ENCODE measurements at regions not wholly inside any gene's neighbourhood (a gene's known extent, or its start where the extent isn't known, plus 50 kb on each side); places are given as distances from the start of the nearest gene placed in this dataset.
A peak's percentile ranks its signal among the peaks of the same experiment; 100 is the strongest.
"Not testable (repeated sequence)": the region's sequence is repeated elsewhere in the genome, so short reads cannot be mapped to it uniquely, and the experiment has no call there.

DNA sequence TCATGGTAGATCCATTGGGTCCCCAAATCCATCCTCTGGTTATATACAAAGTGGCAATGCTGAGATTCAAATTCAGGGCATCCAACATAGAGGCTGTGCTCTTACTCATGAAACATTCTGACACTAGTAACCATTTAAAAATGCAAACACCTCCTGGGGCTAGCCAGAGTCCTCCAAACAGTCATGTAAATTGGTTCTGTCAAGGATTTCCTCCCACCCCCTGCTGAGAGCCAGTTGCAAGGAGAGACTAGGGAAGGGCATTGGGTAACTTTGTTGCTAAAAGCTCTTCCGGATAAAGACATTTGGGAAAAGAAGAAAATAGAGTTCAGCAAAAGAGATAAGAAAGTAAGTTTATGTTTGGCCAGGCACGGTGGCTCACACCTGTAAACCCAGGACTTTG, 58.3 kb downstream of the ART5 start:
- peak; percentile 42 for DNase-seq (ENCODE audit: low read depth, low spot score)
- not testable (repeated sequence) for H3K9me3 ChIP-seq (ENCODE audit: low read depth, low read length); H3K9ac ChIP-seq (ENCODE audit: insufficient read length); H3K36me3 ChIP-seq (ENCODE audit: insufficient read depth, low read length); H3K27ac ChIP-seq
- peak overlapping the region; percentile 36 for H3K4me3 ChIP-seq

DNA sequence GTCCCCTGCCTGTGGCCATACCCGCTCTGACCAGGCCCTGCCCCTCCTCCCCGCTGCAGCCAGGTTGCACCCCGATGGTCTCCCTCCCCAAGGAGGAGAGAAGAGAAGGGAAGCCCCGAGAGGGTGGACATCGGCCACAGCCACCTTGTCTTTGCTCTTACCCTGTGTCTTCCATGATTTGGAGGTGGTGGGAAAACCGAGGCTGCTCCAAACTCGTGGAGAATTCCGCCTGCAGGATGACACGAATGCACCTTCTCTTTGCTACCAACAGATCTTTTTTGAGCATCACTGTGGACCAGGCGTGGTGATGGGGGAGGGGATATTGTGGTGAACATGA, 60.4 kb downstream of the ART5 start:
- not testable (repeated sequence) for DNase-seq (ENCODE audit: low read depth, low spot score); H3K36me3 ChIP-seq (ENCODE audit: insufficient read depth, low read length); H3K27ac ChIP-seq; H3K9ac ChIP-seq (ENCODE audit: insufficient read length); H3K4me3 ChIP-seq; H3K9me3 ChIP-seq (ENCODE audit: low read depth, low read length)

DNA sequence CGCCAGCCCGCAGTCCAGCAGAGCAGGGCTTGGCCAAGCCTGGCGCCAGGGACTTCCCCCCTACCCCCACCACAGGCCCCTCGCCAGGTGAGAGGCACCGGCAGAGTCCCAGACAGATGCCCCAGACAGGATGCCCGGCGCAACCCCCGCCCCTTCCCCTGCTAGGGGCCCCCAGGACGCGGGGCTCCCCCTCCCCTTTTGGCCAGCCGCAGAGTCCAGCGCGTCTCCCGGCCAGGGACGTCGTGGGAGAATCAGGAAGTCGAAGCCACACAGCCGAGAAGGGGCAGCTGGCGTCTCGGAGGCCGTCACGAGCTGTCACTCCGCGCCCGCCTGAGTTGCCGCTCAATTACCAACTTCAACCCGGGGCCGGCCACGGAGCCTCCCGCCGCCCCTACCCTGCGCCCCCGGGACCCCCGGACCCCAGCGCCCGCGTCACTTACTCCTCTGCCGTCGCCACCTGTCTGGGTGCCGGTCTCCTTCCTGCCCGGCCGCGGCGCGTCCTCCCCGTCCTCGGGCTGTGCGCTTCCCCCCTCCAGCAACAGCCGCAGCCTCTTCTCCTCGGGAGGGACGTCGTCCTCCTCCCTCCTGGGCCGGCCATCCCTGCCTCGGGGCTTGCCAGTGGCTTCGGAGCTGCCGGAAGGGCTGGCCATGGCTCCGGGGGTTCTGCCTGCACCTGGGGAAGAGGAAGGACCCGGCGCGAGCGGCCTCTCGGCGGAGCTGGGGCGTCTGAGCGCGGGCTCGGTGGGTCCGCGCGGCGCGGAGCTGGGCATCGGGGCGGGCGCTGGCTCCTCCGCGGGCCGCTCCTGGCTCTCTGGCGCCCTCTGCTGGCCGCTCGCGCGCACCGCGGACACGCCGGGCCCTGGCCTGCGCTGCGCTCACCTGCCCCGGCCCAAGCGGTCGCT, 61.1 kb downstream of the ART5 start:
- H3K9ac ChIP-seq (ENCODE audit: insufficient read length); H3K9me3 ChIP-seq (ENCODE audit: low read depth, low read length); H3K27ac ChIP-seq; DNase-seq (ENCODE audit: low read depth, low spot score); H3K36me3 ChIP-seq (ENCODE audit: insufficient read depth, low read length): not testable (repeated sequence)
- H3K4me3 ChIP-seq, result peak overlapping the region; percentile 43; the same call in 1 of the 2 replicates

DNA sequence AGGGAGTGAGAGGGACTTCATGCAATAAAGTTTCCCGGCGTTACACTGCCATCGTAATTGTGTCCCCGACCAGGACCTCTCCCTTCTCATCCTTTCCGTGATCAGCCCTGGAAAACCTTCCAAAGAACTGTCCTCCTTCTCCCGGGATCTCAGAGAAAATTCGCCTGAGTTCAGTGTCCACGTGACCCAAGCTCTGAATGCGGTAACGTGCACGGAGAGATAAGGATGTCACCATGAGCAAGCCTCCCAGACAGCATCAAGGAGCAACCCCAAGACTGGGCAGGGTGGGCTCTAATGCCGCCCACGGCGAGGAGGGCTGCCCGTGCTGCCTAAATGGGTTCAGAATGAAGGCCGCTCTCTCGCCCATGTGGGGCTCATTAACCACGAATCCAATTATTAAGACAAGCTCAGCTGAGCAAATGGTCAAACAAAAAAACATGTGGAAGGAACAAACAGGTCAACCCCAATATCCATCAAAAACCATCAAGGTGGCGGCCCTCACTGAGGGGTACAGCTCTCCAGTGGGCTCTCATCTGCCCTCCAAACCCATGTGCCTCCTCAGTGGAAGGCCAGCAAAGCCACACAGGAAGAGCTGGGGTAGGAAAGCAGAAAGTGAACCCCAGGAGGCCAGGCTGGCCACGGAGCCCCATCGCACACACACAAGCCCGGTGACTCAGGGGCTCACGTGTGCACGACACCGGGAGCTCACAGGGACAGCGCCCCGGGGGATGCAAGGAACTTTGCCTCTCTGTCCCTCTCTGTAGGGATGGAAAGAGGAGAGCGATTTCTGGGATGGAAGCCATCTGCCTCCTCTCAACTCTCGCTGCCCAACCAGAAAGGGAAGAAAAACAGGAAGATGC, 62.0 kb downstream of the ART5 start:
- H3K27ac ChIP-seq; H3K9me3 ChIP-seq (ENCODE audit: low read depth, low read length); H3K36me3 ChIP-seq (ENCODE audit: insufficient read depth, low read length); H3K9ac ChIP-seq (ENCODE audit: insufficient read length); DNase-seq (ENCODE audit: low read depth, low spot score); H3K4me3 ChIP-seq: not testable (repeated sequence)

DNA sequence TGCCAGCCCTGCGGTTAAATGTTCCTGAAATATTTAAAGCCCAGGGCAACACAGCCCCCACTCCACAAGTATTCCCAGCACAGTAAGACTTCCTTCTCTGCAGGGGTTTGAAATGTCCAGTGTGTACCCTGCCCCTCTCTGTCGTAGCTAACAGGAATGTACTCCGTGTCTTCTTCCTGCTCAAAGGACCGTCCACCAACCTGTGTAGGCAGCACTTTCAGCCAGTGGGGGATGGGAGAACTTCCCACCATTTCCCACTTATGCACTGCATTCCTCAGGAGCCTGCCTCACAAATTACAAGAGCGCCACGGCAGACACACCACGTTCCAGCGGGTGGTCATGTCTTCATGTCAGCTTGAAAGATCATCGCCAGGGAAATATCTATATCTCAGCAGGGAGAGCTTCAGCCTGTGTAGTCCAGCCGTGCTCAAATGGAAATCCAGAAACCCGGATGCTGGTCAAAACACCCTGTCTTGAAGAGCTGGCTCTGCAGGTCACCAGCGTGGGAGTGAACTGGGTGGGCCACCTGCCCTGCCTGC, 65.7 kb downstream of the ART5 start:
- H3K4me3 ChIP-seq; DNase-seq (ENCODE audit: low read depth, low spot score); H3K9ac ChIP-seq (ENCODE audit: insufficient read length); H3K27ac ChIP-seq; H3K9me3 ChIP-seq (ENCODE audit: low read depth, low read length); H3K36me3 ChIP-seq (ENCODE audit: insufficient read depth, low read length): not testable (repeated sequence)

DNA sequence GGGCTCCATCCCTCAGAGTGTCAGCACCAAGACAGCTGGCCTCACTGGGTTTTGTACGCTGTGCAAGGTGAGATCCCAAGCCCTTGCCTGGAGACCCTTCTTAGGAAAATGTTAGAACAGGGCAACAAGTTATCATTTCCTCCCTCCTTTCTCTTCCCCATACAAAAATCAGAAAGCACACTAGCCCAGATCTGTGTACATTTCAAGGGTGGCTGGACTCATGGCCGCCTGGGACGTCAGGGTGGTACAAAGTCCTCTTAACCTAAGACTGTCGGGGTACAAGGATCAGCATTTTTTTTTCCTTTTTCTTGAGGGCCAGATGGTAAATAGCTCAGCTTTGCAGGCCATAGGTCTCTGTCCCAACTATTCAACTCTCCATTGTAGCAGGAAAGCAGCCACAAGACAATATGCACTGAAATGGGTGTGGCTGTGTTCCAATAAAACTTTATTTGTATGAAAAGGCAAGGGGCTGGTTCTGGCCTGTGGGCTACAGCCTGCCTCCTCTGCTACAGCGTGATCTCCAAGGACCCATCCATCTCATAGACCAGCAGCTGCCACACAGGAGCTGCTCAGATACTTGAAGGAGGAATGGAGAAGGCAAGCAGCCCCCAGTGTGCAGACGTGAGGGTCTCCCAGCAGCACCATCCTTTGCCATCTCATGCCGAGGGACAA, 68.7 kb downstream of the ART5 start:
- H3K27ac ChIP-seq; H3K4me3 ChIP-seq; H3K9ac ChIP-seq (ENCODE audit: insufficient read length); H3K36me3 ChIP-seq (ENCODE audit: insufficient read depth, low read length); DNase-seq (ENCODE audit: low read depth, low spot score); H3K9me3 ChIP-seq (ENCODE audit: low read depth, low read length): not testable (repeated sequence)

DNA sequence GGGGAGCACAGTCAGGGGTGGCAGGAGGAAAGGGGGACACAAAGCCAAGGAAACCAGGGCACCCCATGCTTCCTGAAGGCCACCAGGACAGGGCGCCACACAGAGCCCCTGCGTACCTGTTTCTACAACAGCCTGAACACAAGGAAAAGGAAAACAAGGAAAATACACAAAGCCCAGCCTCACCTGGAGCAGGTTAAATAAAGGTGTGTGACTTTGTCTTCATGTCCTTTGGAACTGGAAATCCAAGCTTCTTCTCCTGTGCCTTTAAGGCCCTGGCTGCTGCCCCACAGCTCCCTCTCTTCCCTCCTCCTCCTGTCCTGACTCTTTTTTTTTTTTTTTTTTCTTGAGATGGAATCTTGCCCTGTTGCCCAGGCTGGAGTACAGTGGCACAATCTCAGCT, 70.0 kb downstream of the ART5 start:
- H3K27ac ChIP-seq; DNase-seq (ENCODE audit: low read depth, low spot score); H3K4me3 ChIP-seq; H3K36me3 ChIP-seq (ENCODE audit: insufficient read depth, low read length); H3K9ac ChIP-seq (ENCODE audit: insufficient read length); H3K9me3 ChIP-seq (ENCODE audit: low read depth, low read length): not testable (repeated sequence)

DNA sequence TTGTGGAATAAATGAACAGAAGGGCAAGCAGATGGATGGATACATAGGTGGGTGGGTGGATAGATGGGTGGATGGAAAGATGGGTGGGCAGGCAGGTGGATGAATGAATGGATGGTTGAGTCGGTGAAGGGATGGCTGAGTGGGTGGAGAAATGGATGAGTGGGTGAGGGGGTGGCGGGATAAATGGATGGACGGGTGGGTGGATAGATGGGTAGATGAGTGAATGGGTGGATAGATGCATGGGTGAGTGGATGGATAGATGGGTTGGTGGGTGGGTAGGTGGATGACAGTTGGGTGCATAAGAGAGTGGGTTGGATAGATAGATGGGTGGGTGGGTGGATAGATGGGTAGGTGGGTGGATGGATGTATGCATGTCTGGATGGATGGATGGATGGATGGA, 76.0 kb downstream of the ART5 start:
- not testable (repeated sequence) for H3K9me3 ChIP-seq (ENCODE audit: low read depth, low read length); H3K9ac ChIP-seq (ENCODE audit: insufficient read length); H3K27ac ChIP-seq; H3K4me3 ChIP-seq; H3K36me3 ChIP-seq (ENCODE audit: insufficient read depth, low read length); DNase-seq (ENCODE audit: low read depth, low spot score)

DNA sequence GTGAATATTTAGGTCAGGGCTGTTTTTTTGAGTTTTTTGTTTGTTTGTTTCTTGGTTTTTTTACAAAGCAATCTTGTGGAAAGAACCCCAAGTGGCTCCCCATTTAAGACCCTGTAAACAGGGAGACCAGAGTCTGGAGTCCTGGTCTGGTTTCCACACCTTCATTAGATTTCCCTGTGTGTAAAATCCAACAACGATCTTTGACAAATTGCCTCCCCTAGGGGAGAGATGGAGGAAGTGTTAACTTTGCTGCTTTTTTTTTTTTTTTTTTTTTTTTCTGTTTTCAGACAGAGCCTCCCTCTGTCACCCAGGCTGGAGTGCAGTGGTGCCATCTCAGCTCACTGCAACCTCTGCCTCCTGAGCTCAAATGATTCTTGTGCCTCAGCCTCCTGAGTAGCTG, 77.4 kb downstream of the ART5 start:
- DNase-seq (ENCODE audit: low read depth, low spot score); H3K9ac ChIP-seq (ENCODE audit: insufficient read length); H3K27ac ChIP-seq; H3K36me3 ChIP-seq (ENCODE audit: insufficient read depth, low read length); H3K9me3 ChIP-seq (ENCODE audit: low read depth, low read length); H3K4me3 ChIP-seq: not testable (repeated sequence)

DNA sequence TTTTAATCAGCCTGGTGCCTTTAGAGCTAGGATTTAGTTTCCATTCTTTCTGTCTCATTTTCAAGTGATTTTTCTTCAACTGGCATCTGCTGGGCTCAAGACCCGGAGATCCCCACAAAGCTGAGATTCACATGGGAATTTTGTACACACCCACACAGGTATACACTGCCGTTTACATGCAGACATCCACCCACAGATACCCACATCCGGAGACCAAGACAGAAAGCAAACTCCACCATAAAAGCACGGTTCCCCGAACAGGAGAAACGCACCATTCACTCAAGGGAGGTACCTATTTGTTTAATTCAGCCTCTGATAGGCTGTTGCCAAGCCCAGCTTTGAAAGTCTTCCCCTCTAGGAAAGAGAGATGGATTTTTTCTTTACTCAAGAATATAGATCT, 87.2 kb downstream of the ART5 start:
- not testable (repeated sequence) for H3K4me3 ChIP-seq; H3K9ac ChIP-seq (ENCODE audit: insufficient read length); H3K36me3 ChIP-seq (ENCODE audit: insufficient read depth, low read length); H3K9me3 ChIP-seq (ENCODE audit: low read depth, low read length); H3K27ac ChIP-seq; DNase-seq (ENCODE audit: low read depth, low spot score)

DNA sequence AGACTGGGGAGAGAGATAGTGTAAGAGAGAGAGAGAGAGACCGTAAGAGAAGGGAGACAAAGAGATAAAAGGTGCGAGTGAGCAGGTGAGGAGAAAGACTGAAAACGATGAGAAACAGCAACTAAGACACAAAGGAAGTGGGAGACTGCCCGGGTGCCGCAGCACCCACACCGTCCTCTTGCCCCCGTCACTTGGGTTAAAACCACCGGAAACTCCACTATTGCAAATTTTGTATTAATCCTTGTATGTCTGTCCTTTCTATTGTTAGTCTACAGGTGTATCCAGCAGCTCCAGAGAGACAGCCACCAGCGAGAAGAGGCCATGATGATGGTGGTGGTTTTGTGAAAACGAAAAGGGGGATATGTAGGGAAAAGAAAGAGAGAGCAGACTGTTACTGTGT, 96.8 kb downstream of the ART5 start:
- not testable (repeated sequence) for H3K4me3 ChIP-seq; DNase-seq (ENCODE audit: low read depth, low spot score); H3K27ac ChIP-seq; H3K9me3 ChIP-seq (ENCODE audit: low read depth, low read length); H3K36me3 ChIP-seq (ENCODE audit: insufficient read depth, low read length); H3K9ac ChIP-seq (ENCODE audit: insufficient read length)

DNA sequence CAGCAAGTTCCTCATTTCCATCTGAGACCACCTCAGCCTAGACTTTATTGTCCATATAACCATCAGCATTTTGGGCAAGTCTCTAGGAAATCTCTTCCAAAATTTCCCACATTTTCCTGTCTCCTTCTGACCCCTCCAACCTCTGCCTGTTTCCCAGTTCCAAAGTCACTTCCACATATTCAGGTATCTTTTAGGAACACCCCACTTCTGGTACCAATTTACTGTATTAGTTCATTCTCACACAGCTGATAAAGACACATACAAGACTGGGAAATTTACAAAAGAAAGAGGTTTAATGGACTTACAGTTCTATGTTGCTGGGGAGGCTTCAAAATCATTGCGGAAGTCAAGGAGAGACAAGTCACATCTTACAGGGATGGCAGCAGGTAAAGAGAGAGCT, 103.6 kb downstream of the ART5 start:
- not testable (repeated sequence) for H3K9me3 ChIP-seq (ENCODE audit: low read depth, low read length); H3K4me3 ChIP-seq; H3K27ac ChIP-seq; H3K36me3 ChIP-seq (ENCODE audit: insufficient read depth, low read length); DNase-seq (ENCODE audit: low read depth, low spot score); H3K9ac ChIP-seq (ENCODE audit: insufficient read length)

DNA sequence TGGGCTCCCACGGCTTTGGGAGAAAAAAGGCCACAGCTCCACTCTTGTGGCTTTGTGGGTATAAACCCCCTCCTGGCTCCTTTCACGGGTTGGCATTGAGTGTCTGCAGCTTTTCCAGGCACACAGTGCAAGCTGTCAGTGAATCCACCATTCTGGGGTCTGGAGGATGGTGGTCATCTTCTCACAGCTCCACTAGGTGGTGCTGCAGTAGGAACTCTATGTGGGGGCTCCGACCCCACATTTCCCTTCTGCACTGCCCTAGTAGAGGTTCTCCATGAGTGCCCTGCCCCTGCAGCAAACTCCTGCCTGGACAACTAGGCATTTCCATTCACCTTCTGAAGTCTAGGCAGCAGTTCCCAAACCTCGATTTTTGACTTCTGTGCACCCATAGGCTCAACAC, 104.5 kb downstream of the ART5 start:
- not testable (repeated sequence) for H3K9me3 ChIP-seq (ENCODE audit: low read depth, low read length); H3K27ac ChIP-seq; H3K9ac ChIP-seq (ENCODE audit: insufficient read length); H3K4me3 ChIP-seq; DNase-seq (ENCODE audit: low read depth, low spot score); H3K36me3 ChIP-seq (ENCODE audit: insufficient read depth, low read length)

DNA sequence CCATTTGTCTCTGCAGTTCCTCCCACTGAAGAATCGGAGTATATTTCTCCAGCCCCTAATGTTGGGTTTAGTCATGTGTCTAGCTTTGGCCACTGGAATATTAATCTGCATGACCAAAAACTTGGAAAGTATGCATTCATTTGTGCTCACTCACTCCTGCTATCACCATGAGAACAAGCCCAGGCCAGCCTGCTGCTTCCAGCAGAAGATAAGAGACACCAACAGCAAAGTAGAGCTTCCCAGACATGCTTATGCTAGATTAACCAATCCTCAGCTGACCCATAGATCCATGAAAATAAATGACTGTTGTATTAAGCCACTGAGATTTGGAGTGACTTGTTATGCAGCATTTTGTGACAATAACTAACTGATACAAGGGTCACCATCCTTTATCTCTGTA, 108.8 kb downstream of the ART5 start:
- not testable (repeated sequence) for H3K9me3 ChIP-seq (ENCODE audit: low read depth, low read length); H3K4me3 ChIP-seq; H3K27ac ChIP-seq; DNase-seq (ENCODE audit: low read depth, low spot score); H3K9ac ChIP-seq (ENCODE audit: insufficient read length); H3K36me3 ChIP-seq (ENCODE audit: insufficient read depth, low read length)
